NB4 (cell line): ENCODE measurements at regions not wholly inside any gene's neighbourhood (a gene's known extent, or its start where the extent isn't known, plus 50 kb on each side); places are given as distances from the start of the nearest gene placed in this dataset.

ENCODE experiments used
- TF ChIP-seq, protein P1 (sequence below): IDR thresholded peaks from one replicate; pipeline ENCODE4 v1.5.1; 2012; ENCODE audit warnings: low read depth, low read length
- TF ChIP-seq, protein P2 (sequence below): IDR thresholded peaks from 2 replicates; pipeline ENCODE4 v1.6.1; 2011; ENCODE audit warnings: low read depth, low read length

DNA sequence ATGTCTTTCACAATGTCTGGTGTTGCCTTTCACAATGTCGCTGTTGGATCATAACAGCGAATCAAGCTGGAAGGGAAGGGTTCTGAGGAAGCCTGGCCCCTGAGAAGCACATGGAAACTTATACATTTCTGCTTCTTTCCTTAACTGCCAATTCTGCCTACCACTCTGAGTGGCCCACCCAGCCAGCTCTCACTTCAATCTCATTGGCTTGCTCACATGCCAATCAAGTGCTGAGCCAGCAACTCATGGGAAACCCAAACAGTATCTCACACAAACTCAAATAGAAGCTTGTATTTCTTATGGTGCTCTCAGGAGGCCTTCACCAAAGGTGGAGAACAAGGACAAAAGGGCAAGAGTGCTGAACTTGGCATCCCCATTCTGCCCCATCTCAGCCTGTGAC lies 117.4 kb upstream of the GPR26 start:
- TF ChIP-seq, protein P1, sequence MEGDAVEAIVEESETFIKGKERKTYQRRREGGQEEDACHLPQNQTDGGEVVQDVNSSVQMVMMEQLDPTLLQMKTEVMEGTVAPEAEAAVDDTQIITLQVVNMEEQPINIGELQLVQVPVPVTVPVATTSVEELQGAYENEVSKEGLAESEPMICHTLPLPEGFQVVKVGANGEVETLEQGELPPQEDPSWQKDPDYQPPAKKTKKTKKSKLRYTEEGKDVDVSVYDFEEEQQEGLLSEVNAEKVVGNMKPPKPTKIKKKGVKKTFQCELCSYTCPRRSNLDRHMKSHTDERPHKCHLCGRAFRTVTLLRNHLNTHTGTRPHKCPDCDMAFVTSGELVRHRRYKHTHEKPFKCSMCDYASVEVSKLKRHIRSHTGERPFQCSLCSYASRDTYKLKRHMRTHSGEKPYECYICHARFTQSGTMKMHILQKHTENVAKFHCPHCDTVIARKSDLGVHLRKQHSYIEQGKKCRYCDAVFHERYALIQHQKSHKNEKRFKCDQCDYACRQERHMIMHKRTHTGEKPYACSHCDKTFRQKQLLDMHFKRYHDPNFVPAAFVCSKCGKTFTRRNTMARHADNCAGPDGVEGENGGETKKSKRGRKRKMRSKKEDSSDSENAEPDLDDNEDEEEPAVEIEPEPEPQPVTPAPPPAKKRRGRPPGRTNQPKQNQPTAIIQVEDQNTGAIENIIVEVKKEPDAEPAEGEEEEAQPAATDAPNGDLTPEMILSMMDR, result no peak
- TF ChIP-seq, protein P2, sequence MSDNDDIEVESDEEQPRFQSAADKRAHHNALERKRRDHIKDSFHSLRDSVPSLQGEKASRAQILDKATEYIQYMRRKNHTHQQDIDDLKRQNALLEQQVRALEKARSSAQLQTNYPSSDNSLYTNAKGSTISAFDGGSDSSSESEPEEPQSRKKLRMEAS, result no peak
